HepG2 (cell line): ENCODE measurements at regions not wholly inside any gene's neighbourhood (a gene's known extent, or its start where the extent isn't known, plus 50 kb on each side); places are given as distances from the start of the nearest gene placed in this dataset.

Source experiments
- ATAC-seq: fragments of 200-7000 bp; cut with Tn5 transposase; 3 replicates; pipeline ENCODE4 v1.9.1; 2020; ENCODE audit warnings: mild to moderate bottlenecking, moderate library complexity
- BruUV-seq: library from RNA; stranded (reverse); fragments of 400-500 nt; replicated peaks from 2 replicates; lab custom pipeline; 2021; lab: Mats Ljungman, UMichigan
- CTCF ChIA-PET: fragments of 300-600 bp; formaldehyde crosslinking; extraction: SDS; loops from one replicate; lab custom pipeline; 2021; ENCODE audit warnings: low total read pairs, inconsistent platforms, low intra/inter-chr PET ratio; lab: Yijun Ruan, JAX
- POLR2A ChIA-PET: fragments of 350-600 bp; sonication (Branson Sonifier 250); formaldehyde crosslinking; loops from one replicate; lab custom pipeline; 2020; ENCODE audit warnings: antibody characterized with exemption, inconsistent platforms; lab: Yijun Ruan, JAX
- DNase-seq: peaks from one replicate; pipeline ENCODE4 v3.0.0-alpha.2; 2015; ENCODE audit warnings: low spot score
- FAIRE-seq: peaks from 3 replicates; lab custom pipeline; 2011; peaks lifted over from hg19 to GRCh38; lab: Jason Lieb, UNC
- H2AFZ ChIP-seq: one replicate; pipeline ENCODE4 v1.6.1; 2011; ENCODE audit warnings: low read length, inconsistent platforms
- H3K27ac ChIP-seq: fragments of 300-600 bp; 3 replicates; pipeline ENCODE4 v1.8.0; 2011; ENCODE audit warnings: mixed run types, mild to moderate bottlenecking, mixed read lengths, low read length, inconsistent platforms; ENCODE audit not compliant: insufficient read depth; ENCODE audit errors: extremely low read length
- H3K27me3 ChIP-seq, 2 experiments: fragments of 200-600 bp in 1 of 2; 2 replicates in 1 of 2; 3 replicates in 1 of 2; pipeline versions ENCODE4 v1.6.0 to v1.8.0; 2011; ENCODE audit warnings: low read length in 2 of 2, mild to moderate bottlenecking in 2 of 2, moderate library complexity in 2 of 2, inconsistent platforms in 1 of 2; ENCODE audit not compliant: insufficient read depth in 2 of 2, control insufficient read depth in 1 of 2
- H3K36me3 ChIP-seq, 2 experiments: fragments of 200-600 bp in 1 of 2; replicated peaks in 1 of 2; 2 replicates in 1 of 2; 3 replicates in 1 of 2; pipeline versions ENCODE4 v1.5.1 to v1.8.0; 2011; ENCODE audit warnings: low read length in 2 of 2, inconsistent platforms in 1 of 2; ENCODE audit not compliant: insufficient read depth in 2 of 2, control insufficient read depth in 1 of 2
- H3K4me1 ChIP-seq: 2 replicates; pipeline ENCODE4 v1.5.1; 2012; ENCODE audit warnings: low read length, inconsistent platforms; ENCODE audit not compliant: insufficient read depth
- H3K4me2 ChIP-seq: 2 replicates; pipeline ENCODE4 v1.6.0; 2011; ENCODE audit warnings: low read depth, low read length, inconsistent platforms
- H3K4me3 ChIP-seq, 3 experiments: fragments of 200-600 bp in 1 of 3; sonication (generic), shearing (Covaris generic) in 1 of 3; replicated peaks in 1 of 3; 2 replicates each; pipeline ENCODE4 v1.5.1; 2011 to 2016; ENCODE audit warnings: low read length in 3 of 3, inconsistent platforms in 2 of 3, low read depth in 2 of 3, mild to moderate bottlenecking in 2 of 3, control low read depth in 1 of 3, mixed read lengths in 1 of 3; ENCODE audit not compliant: insufficient read depth in 1 of 3
- H3K79me2 ChIP-seq: one replicate; pipeline ENCODE4 v1.6.1; 2011; ENCODE audit warnings: low read length, inconsistent platforms; ENCODE audit not compliant: insufficient read depth
- H3K9ac ChIP-seq: 2 replicates; pipeline ENCODE4 v1.6.0; 2011; ENCODE audit warnings: mild to moderate bottlenecking, low read depth, low read length, inconsistent platforms; ENCODE audit not compliant: insufficient read depth
- H3K9me3 ChIP-seq: 2 replicates; pipeline ENCODE4 v1.5.1; 2012; ENCODE audit warnings: mild to moderate bottlenecking, low read length
- H4K20me1 ChIP-seq: 2 replicates; pipeline ENCODE4 v1.6.0; 2011; ENCODE audit warnings: inconsistent platforms, mild to moderate bottlenecking, low read length, moderate library complexity; ENCODE audit not compliant: insufficient read depth
- IRX3 ChIP-seq: sonication (generic); formaldehyde crosslinking; IDR thresholded peaks from 2 replicates; pipeline ENCODE4 v1.8.1; 2023; ENCODE audit warnings: mild to moderate bottlenecking, low read depth, missing genetic modification reagents, borderline replicate concordance
- KDM5A ChIP-seq: fragments of 200-600 bp; sonication (generic); IDR thresholded peaks from 2 replicates; pipeline ENCODE4 v1.7.0; 2018; ENCODE audit warnings: antibody characterized with exemption, mild to moderate bottlenecking, low read length, borderline replicate concordance
- KLF15 ChIP-seq: sonication (generic); formaldehyde crosslinking; IDR thresholded peaks from 2 replicates; pipeline ENCODE4 v1.8.1; 2023; ENCODE audit warnings: borderline replicate concordance, mild to moderate bottlenecking, inconsistent platforms, missing genetic modification reagents, mixed read lengths
- KLF6 ChIP-seq: IDR thresholded peaks from 2 replicates; pipeline ENCODE4 v1.8.0; 2016; ENCODE audit warnings: missing biosample characterization, missing genetic modification reagents
- PAX8 ChIP-seq: sonication (generic); formaldehyde crosslinking; IDR thresholded peaks from 2 replicates; pipeline ENCODE4 v1.8.0; 2022; ENCODE audit warnings: mild to moderate bottlenecking, missing genetic modification reagents, borderline replicate concordance
- RFX1 ChIP-seq: fragments of 450-650 bp; IDR thresholded peaks from 2 replicates; pipeline ENCODE4 v1.6.1; 2017
- RFXAP ChIP-seq: sonication (generic); formaldehyde crosslinking; IDR thresholded peaks from 2 replicates; pipeline ENCODE4 v1.4.0; 2020; ENCODE audit warnings: missing genetic modification reagents, borderline replicate concordance
- THYN1 ChIP-seq: sonication (generic); formaldehyde crosslinking; IDR thresholded peaks from 2 replicates; pipeline ENCODE4 v1.8.1; 2023; ENCODE audit warnings: low read depth, mild to moderate bottlenecking, moderate library complexity, missing genetic modification reagents, borderline replicate concordance
- ZBTB42 ChIP-seq: sonication (generic); formaldehyde crosslinking; IDR thresholded peaks from 2 replicates; pipeline ENCODE4 v1.5.0; 2020; ENCODE audit warnings: mild to moderate bottlenecking, missing genetic modification reagents
- ZEB1 ChIP-seq: IDR thresholded peaks from 2 replicates; pipeline ENCODE4 v1.6.1; 2012; ENCODE audit warnings: mild to moderate bottlenecking, low read depth, inconsistent platforms; ENCODE audit not compliant: insufficient replicate concordance
- ZMYM2 ChIP-seq: sonication (generic); formaldehyde crosslinking; IDR thresholded peaks from 2 replicates; pipeline ENCODE4 v1.8.0; 2022; ENCODE audit warnings: mild to moderate bottlenecking, missing genetic modification reagents
- ZMYM3 ChIP-seq: sonication (generic); formaldehyde crosslinking; IDR thresholded peaks from 2 replicates; pipeline ENCODE4 v1.5.1; 2020; ENCODE audit warnings: mild to moderate bottlenecking, missing genetic modification reagents
- ZMYM4 ChIP-seq: sonication (generic); formaldehyde crosslinking; IDR thresholded peaks from 2 replicates; pipeline ENCODE4 v1.8.1; 2023; ENCODE audit warnings: mild to moderate bottlenecking, missing genetic modification reagents
- ZNF12 ChIP-seq: sonication (generic); formaldehyde crosslinking; IDR thresholded peaks from 2 replicates; pipeline ENCODE4 v1.5.0; 2020; ENCODE audit warnings: missing genetic modification reagents
- ZNF224 ChIP-seq: sonication (generic); formaldehyde crosslinking; IDR thresholded peaks from 2 replicates; pipeline ENCODE4 v1.5.0; 2020; ENCODE audit warnings: mild to moderate bottlenecking, missing genetic modification reagents
- ZNF703 ChIP-seq: sonication (generic); formaldehyde crosslinking; IDR thresholded peaks from 2 replicates; pipeline ENCODE4 v1.5.1; 2020; ENCODE audit warnings: missing genetic modification reagents, mild to moderate bottlenecking, moderate library complexity, borderline replicate concordance
- ZNF747 ChIP-seq: sonication (generic); formaldehyde crosslinking; IDR thresholded peaks from 2 replicates; pipeline ENCODE4 v1.8.1; 2023; ENCODE audit warnings: missing genetic modification reagents, mild to moderate bottlenecking, borderline replicate concordance
- ZNF75D ChIP-seq: sonication (generic); formaldehyde crosslinking; IDR thresholded peaks from 2 replicates; pipeline ENCODE4 v1.8.1; 2023; ENCODE audit warnings: missing genetic modification reagents, mild to moderate bottlenecking, borderline replicate concordance
- WGBS: methylation state at CpG from one replicate; pipeline ENCODE4 v1.1.6; 2017; ENCODE audit warnings: low lambda C conversion rate; 5-methylcytosine and 5-hydroxymethylcytosine counted together
- in situ Hi-C: cut with HindIII; loops from 2 replicates; pipeline ENCODE4 v1.10.0; 2017; ENCODE audit warnings: low pct_unique_long_range_greater_than_20kb; ENCODE audit not compliant: extremely low pct_ligation_motif_present
- intact Hi-C: fragments of 100-400 bp; cut with micrococcal nuclease; formaldehyde crosslinking; loops from one replicate; pipeline ENCODE4 v1.10.0; 2022; ENCODE audit not compliant: unreplicated experiment
- TF ChIP-seq, protein P1 (sequence below): sonication (generic); formaldehyde crosslinking; IDR thresholded peaks from 2 replicates; pipeline ENCODE4 v1.8.1; 2023; ENCODE audit warnings: mild to moderate bottlenecking, missing genetic modification reagents

DNA sequence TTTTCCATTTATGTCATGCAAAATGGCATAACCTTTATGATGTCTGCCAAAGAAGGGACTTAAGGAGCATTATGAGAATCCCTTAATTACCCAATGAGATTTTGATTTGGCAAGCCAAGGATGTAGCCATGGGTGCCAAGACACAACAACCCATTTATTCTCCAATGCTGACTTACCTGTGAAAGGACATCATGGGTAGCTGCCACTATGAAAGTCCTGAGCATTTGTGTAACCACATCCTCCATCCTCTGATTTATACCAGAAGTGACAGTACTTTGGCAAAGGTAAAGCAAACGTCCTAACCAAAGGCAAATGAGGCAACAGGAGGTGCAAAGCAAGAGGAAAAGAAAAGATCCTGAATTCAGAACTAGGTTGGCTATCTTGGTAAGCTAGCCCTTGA is 87.3 kb upstream of the EMCN start:
- 0% methylated on average over 1 of the region's 1 CpG for WGBS
- H3K79me2 ChIP-seq, result no peaks in the 10 kb centered on the region
- no peak for DNase-seq
- CTCF ChIA-PET, result no interaction called here
- TF ChIP-seq, protein P1, sequence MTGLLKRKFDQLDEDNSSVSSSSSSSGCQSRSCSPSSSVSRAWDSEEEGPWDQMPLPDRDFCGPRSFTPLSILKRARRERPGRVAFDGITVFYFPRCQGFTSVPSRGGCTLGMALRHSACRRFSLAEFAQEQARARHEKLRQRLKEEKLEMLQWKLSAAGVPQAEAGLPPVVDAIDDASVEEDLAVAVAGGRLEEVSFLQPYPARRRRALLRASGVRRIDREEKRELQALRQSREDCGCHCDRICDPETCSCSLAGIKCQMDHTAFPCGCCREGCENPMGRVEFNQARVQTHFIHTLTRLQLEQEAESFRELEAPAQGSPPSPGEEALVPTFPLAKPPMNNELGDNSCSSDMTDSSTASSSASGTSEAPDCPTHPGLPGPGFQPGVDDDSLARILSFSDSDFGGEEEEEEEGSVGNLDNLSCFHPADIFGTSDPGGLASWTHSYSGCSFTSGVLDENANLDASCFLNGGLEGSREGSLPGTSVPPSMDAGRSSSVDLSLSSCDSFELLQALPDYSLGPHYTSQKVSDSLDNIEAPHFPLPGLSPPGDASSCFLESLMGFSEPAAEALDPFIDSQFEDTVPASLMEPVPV (CRISPR knock-in tag), result no peak
- TF ChIP-seq ZNF75D (CRISPR knock-in tag) (no peak), ZEB1 (no peak), PAX8 (CRISPR knock-in tag) (no peak), ZBTB42 (CRISPR knock-in tag) (no peak), KLF15 (no peak), ZNF224 (CRISPR knock-in tag) (no peak)
- TF ChIP-seq, all 625 proteins: peak for 0
- ATAC-seq, result no peak
- Histone ChIP-seq H3K27ac (no peak overlapping the region), H3K9ac (no peak overlapping the region), H3K9me3 (no peaks in the 10 kb centered on the region), H2AFZ (no peak overlapping the region), H3K4me3 (no peak overlapping the region), H3K4me2 (no peak overlapping the region), H4K20me1 (no peaks in the 10 kb centered on the region), H3K36me3 (no peaks in the 10 kb centered on the region), H3K4me1 (no peaks in the 10 kb centered on the region), H3K27me3 (no peaks in the 10 kb centered on the region)
- POLR2A ChIA-PET, result no interaction called here
- in situ Hi-C loops, result no loop called here
- FAIRE-seq, result no peak
- intact Hi-C loops, result no loop called here
- BruUV-seq, result no TSS peak

DNA sequence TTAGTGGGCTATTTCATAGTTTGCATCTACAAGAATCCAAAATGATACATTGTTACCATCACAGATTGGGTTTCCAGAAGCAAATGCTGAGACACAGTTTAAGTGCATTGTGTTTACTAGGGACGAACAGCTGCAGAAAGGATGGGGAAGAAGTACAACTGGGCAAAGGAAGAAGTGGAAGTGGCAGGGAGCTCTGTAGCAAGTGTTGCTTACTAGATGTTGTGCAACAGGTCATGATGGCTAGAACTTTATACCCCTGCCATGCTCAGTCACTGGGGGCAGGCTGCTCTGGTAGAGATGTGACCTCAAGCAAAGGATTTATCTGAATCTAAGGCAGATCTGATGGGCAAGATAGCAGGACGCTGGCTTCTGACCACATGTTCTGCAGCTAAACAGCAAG is 76.1 kb upstream of the EMCN start:
- FAIRE-seq, result no peak
- no peaks in the 10 kb centered on the region for H3K36me3 ChIP-seq
- in situ Hi-C loops (no loop called here), intact Hi-C loops (no loop called here)
- CTCF ChIA-PET, result no interaction called here
- no peaks in the 10 kb centered on the region for H4K20me1 ChIP-seq
- H3K27ac ChIP-seq, result no peak overlapping the region
- no peak overlapping the region for H3K4me2 ChIP-seq
- no peak overlapping the region for H2AFZ ChIP-seq
- no peak for ATAC-seq
- DNase-seq, result no peak
- no peak overlapping the region for H3K9ac ChIP-seq
- no peaks in the 10 kb centered on the region for H3K4me1 ChIP-seq
- POLR2A ChIA-PET, result no interaction called here
- H3K4me3 ChIP-seq, result no peak overlapping the region
- no peaks in the 10 kb centered on the region for H3K9me3 ChIP-seq
- H3K79me2 ChIP-seq, result no peaks in the 10 kb centered on the region
- no TSS peak for BruUV-seq
- WGBS, result 0% methylated on average over 2 of the region's 2 CpGs
- TF ChIP-seq RFXAP (CRISPR knock-in tag) (no peak), IRX3 (CRISPR knock-in tag) (no peak), ZMYM3 (no peak), ZNF12 (no peak), ZMYM2 (no peak), ZMYM4 (CRISPR knock-in tag) (no peak), KDM5A (no peak), RFX1 (no peak), ZNF703 (CRISPR knock-in tag) (no peak), KLF6 (CRISPR knock-in tag) (no peak), THYN1 (CRISPR knock-in tag) (no peak), ZNF747 (no peak)
- no peaks in the 10 kb centered on the region for H3K27me3 ChIP-seq
